NCI-H2196 (cell line): ENCODE measurements at regions not wholly inside any gene's neighbourhood (a gene's known extent, or its start where the extent isn't known, plus 50 kb on each side); places are given as distances from the start of the nearest gene placed in this dataset.
A peak's percentile ranks its signal among the peaks of the same experiment; 100 is the strongest.

Experiments
- DNase-seq: peaks from one replicate; lab custom pipeline; 2025; ENCODE audit not compliant: unreplicated experiment; lab: John Stamatoyannopoulos, UW

DNA sequence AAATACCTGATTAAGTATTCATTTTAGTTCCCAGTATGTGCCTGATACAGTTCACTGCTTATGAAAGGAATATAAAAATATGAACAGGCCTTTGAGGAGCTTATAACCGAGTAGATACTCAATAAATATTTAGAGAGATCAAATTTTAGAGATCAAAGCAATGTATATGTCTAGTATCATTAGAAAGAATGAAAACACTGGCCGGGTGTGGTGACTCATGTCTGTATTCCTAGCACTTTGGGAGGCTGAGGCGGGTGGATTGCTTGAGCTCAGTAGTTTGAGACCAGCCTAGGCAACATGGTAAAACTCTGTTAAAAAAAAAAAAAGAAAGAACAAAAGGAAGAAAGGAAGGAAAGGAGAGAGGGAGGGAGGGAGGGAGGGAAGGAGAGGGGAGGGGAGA, 113.2 kb upstream of the EEA1 start:
- DNase-seq, result no peak

DNA sequence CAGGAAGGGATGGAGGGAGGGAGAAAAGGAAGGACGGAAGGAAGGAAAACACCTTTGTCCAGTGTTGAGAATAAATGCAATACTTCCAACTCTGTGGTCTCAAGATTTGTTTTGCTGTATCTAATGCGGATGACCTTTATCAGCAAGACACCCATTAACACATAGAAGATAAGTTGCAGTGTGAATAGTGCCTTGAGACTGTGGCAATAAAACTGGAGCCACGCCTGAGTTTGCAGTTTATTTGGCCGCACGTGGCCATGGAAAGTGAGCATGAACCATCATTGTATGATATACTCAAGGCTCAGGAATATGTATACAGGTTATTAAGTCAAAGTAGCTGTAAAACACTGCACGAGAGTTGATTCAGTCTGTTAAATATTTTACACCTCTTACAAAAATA, 113.6 kb upstream of the EEA1 start:
- DNase-seq, result no peak

DNA sequence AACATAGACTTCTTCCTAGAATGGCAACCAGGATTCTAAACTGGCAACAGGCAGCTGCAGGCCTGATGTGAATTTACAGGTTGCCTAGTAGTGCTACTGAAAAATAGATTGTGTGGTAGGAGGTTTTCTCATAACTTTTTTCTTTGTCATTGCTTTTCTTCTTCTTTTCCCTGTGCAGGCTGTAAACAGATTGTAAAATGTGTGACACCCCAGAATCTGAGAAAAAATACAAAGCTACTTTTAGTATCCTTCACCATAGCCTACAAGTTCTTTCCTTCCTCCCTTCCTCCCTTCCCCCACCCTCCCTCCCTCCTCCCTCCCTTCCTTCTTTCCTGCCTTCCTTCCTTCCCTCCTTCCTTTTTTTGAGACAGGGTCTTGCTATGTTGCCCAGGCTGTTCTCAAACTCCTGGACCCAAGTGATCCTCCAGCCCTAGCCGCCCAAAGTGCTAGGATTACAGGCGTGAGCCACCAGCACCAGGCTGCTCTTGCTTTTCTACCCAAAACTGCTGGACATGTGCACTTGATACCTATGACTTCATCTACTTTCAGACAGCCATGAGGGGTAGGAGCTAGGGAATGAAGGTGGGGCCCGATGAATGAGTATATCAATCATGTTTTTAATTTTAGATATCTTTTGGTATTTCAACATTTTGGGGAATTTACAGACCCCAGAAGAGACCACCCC, 114.2 kb upstream of the EEA1 start:
- DNase-seq, result no peak

DNA sequence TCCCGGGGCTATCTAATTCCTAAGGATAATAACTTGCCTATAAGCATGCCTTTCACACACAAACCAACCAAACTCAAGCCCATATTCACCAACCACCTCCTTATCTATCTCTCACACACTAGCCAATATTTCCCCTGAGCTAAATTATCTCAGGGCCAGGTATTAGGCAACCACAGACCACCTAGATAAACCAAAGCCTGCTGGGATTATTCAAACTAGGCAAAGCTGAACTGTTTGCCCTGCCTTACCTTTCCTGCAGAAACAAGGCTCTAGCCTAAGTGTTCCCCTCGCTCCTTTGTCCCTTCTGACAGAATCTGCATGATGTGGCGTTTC, 114.7 kb upstream of the EEA1 start:
- DNase-seq, result no peak

DNA sequence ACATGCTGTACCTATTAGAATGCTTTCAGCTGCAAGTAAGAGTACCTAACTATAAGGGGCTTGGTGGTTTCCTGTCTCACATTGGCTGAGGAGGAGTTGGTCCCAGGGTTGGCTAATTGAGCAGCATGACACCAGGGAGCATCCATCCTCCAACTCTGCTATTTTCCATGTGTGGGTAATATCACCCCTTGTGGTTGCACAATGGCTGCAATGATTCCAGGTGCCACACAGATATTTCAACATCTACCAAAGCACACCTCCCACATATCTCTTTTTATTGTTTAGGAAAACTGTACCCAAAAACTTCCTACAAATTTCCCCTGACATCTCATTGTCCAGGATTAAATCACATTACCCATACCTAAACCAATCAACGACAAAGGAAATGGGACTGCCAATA, 118.0 kb upstream of the EEA1 start:
- no peak for DNase-seq

DNA sequence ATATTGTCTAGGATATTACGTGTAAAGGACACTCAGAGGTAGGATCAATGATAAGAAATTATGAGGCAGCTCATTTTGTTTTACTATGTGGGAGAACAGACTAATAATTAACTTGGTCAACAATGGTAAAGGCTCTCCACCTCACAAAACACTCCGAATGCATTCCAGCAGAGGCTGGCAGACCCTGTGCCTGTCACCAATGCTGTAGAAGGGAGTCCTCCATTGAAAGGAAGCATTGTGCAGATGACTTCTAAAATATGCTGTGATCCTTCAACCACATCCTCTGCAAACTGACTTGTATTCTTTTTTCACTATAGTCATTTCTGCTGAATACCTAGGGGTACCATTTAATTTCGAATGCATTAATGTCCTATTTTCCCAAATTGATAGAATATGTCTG, 119.6 kb upstream of the EEA1 start:
- no peak for DNase-seq

DNA sequence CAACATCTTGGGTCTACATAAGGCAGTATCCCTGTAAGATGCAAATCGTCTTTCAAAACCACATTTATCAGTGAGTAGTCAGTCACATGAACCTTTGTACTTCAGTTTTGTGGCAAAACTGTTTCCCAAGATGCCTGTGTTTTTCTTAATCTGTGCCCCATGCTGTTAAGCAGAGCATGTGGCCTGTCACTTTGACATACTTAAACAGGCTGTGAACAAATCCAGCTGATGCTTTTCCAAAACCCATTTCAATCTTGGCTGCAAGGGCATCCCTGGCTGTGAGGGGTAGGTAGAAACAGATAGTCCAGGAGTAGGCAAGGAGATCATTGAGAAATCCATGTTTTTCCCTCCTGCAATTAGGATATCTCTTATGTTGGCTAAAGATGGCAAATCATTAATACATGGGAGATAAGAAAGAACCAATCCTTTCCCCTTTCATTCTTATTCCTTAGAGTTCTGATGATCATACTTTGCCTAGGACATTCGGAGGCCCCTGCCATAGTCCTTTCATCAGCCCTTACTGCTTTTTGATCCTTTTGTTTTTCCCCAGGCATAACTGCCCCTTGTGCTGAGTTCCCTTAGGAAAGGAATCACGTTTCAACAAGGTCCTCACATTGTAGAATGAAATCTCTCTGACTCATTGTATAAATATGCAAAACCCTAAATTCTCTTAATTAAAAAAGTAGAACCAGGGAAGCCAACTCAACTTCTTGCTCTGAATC, 121.1 kb upstream of the EEA1 start:
- DNase-seq, result no peak

DNA sequence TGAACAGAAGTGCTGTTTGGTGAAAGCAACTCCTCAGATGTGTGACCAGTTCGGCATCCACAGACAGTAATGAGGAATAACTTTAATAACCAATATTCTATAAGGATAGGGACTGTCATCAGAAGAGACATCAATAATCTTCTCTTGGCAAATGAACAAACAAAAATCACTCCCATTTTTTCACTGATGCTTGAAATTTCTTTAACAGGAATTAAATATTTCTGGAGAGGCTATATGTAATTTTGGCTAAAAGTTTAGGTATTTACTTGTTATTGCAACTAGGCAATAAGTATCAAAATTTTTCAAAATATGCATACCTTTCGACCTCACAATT, 121.6 kb upstream of the EEA1 start:
- DNase-seq, result no peak

DNA sequence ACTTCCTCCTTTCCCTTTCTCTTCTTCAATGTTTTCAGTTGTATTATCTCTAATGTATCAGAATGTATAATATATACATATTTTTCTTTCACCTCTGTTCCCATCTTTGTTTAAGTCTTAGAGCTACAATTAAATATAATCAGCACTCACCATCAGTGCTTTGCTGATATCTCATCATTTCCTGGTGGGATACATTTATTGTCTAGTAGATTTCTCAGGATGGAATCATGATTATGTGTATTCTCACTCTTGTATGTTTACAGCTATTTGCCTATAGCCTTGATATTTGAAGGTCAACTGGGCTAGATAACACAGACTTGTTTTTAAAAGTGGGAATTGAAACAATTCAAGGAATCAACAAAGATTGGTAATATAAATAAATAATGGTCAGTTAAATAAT, 124.9 kb upstream of the EEA1 start:
- no peak for DNase-seq

DNA sequence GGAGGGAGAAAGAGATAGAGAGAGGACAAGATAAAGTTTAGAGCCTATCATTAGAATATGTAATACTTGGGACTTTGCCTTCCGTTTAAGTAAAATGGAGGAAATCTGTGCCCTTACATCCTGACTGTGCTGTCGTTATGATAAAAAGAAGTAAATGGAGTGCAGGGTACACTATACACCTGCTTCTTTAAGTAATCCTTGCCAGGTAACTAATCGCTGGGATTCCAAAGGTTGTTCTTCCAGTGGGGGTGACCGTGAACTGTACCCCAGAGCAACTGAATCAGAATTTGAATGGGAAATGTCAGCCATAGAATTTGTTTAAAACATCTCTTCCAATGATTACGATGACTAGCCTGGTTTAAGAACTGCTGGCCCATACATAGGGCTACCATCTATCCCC, 126.1 kb upstream of the EEA1 start:
- DNase-seq, result no peak

DNA sequence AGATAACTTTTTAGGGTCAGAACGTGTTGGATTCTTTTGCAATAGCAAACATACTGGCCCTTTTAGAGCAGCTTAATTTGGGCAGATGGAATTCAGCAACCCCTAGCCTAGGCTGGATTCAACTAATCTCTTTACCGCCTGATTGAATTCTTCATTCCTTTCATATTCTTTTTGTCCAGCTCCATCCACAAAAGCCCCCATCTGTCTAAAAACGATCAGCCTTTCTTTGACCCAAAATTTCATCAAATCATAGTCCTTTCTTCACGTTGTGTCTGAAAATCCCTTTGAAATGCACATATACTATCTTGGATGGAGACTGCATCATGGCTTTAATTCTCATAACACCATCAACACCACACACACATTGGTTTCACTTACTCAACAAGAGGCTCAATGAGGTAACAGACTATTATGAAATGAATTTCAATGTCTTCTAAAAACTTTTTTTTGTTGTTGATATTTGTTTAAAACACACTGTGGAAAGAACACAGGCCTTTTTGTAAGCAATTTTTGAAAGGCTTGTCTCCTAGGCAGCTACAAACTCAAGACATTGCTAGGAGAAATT, 128.0 kb upstream of the EEA1 start:
- DNase-seq, result no peak

DNA sequence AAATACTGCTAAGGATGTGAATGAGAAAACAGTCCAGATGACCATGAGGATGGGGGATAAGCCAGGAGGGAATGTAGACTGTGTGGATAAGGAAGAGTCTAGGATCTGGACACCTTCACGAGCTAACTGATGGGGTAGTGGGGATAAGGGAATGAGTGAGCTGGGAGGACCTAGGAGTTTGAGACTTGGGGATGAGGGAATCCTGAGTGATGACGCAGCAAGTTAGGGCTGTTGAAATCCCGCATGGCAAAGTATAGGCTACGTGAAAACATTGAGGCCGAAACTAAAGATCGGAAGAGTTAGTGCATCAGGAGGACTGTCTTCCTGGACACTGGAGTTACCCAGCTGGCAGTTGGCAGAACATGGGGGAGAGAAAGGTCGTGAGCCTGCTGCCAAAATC, 129.2 kb upstream of the EEA1 start:
- no peak for DNase-seq

DNA sequence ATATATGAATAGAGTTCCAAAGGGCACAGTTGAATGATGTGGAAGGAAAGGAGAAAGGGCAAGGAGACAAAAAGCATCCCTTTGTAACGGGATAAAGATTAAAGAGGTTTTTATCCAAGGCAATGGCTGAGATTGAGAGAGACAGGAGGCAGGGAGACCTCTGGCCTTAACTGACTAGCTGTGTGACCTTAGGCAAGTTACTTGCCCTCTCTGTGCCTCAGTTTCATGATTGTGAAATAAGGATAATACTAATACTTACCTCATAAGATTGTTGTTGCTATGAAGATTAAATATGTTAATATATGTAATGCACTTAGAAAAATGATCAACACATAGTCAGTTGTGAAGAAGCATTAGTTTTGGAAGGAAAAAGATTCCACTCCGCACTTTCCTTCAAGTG, 130.2 kb upstream of the EEA1 start:
- no peak for DNase-seq

DNA sequence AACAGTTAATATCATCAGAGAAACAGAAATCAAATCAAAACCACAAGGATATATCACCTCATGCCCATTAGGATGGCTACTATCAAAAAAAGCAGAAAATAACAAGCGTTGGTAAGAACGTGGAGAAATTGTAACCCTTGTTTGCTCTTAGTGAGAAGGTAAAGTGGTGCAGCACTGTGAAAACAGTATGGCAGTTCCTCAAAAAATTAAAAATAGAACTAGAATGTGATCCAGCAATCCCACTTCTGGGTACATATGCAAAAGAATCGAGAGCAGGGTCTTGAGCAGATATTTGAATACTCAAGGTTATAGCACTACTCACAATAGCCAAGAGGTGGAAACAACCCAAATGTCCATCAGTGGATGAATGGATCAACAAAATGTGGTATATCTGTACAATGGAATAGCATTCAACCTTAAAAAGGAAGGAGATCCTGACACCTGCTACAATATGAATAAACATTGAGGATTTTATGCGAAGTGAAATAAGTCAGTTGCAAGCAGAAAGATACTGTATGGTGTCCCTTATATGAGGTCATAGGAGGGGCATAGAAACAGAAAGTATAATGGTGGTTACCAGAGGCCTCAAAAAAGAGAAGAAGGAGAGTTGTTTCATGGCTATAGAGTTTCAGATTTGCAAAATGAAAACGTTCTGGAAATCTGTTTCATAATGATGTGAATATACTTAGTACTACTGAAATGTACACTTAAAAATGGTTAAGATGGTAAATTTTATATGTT, 131.0 kb upstream of the EEA1 start:
- no peak for DNase-seq

DNA sequence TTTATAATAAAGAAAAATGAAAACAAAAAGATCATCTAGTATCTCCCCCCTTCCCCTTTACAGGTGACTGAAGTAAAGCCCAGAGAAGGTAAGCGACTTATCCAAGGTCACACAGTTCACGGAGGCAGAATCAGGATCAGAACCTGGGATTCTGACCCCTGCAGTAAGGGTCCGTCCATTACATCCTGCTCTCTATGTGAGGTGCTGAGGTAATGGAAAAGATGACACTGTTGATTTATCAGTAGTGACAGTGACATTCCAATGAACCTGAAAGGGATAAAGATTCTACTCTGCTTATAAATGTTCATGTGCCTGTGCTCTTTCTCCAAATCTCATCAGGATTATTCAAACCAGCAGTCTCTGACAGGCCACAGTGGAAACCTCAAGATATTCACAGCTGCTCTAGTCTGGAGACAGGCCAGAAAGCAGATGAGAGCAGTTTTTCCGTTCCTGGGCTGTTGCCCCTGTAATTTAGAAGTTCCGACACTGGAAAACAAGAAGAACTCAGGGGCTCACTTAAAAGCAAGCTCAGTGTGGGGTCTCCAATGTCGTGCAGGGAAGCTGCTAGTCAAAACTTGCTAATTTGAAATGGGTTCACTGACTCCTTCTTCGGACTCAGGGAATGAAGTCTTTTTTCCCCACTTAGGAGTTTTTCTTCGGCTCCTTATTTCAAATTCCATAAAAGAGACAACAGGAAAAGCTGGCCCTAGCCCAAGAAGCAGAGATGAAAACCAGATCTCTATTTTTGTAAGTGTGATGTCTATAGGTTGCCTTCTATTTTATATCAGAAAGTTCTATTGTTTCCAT, 131.8 kb upstream of the EEA1 start:
- DNase-seq, result peak; percentile 31

DNA sequence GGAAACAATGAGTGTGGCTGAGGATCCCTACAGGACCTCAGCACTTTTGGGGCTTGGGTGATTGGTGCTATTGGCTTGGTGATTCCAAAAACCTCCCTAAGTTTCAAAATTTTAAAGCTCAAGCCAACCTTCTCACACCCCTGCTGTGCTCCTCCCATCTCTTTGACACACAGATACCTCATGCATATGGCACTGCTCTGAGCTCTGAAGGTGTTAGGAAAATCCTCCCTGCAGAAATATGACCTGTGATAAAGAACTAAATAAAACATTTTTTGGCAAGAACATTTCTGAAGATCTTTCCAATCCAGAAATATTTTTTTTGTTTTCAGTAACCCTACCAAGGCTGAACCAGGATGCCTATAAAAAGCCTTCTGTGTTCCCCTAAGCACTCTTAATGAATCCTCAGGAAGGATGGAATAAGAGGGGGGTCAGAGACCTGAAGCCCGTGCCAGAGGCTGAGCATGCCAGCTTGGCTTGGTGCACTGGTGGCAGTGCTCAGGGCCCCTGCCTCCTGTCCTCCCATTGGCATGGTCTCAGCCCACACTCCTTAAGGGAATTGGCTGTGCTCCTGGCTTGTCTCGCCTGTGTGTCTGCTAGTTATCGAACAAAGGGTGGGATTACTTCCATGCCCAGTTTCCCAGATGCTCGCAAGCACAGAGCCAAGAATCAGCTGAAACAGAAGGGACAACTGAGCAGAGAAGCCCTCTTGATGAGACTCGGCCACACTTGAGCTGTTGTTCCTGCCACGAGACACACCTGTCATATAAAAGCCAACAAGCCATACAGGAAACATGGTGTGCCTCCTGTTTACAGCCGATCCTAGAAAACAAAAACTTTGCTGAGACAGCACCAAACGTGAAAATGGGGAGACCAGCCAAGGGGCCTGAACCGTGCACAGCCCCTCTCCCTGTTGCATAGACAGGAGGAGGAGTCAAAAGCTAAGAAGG, 132.7 kb upstream of the EEA1 start:
- DNase-seq, result peak; percentile 65

DNA sequence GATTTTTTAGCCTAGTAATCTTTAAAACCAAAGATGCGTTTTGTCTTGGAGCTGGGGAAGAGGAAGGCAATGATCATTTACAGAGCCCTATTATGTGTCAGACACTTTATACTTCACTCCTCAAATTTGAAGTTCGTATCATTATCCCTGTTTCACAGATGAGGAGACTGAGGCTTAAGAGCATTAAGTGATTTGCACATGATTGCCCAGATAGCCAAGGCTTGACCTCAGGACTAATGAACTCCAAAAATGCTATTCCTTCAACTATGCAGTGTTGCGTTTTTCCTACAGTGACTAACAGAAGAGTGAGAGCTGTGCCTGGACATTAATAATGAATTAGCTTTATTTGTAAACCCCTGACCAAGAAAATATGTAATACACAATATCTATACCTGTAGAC, 136.8 kb upstream of the EEA1 start:
- DNase-seq, result no peak

DNA sequence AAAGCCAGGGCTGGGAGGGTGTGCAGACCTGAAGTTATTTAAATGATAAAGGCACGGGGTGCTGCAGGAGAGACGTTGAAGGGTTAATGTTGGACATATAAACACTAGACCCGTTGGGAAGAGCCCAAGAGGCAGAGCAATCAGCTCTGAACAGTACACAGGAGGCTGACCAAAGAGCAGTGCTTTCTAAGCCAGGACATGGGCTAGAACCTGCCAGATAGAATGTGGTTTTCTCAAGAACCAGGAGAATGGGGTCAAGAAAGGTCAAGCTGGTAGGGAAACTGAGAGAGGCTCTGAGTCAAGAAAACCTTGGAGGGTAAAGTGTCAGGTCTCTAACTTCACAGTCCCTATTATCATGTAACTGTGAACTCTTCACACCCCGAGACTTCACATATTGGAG, 143.2 kb upstream of the EEA1 start:
- no peak for DNase-seq

DNA sequence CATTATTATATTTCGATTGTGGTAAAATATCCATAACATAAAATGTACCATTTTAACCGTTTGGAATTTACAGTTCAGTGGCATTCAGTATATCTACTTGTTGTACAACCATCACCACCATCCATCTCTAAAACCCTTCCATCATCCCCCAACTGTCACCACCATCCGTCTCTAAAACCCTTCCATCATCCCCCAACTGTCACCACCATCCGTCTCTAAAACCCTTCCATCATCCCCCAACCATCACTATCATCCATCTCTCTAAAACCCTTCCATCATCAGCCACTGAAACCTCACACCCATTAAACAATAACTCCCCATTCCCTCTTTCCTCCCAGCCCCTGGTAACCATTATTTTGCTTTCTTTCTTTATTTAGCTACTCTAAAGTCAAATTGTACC, 144.2 kb upstream of the EEA1 start:
- DNase-seq, result no peak

DNA sequence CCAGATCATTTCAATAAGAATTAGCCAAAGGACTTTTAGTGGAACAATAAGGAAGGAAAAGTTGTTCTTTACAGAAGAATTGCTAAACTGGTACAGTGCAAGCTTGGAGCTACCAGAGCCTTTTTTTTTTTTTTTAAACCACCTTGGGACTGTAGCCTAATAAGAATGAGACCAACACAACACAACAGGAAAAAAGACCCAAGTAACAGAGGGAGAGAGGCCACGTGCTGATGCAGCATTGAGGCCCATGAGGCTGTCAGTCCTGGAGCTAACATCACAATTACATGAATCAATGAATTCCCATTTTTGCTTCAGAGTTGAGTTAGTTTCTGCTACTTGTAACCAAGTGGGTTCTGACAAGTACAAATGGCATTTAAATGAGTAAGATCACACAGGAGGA, 149.0 kb upstream of the EEA1 start:
- no peak for DNase-seq
